SK-N-SH treated with all-trans-retinoic acid at 6 μM for 48 hours (cell line): ENCODE measurements at regions not wholly inside any gene's neighbourhood (a gene's known extent, or its start where the extent isn't known, plus 50 kb on each side); places are given as distances from the start of the nearest gene placed in this dataset.

ENCODE experiments used
- ATAC-seq: fragments of 200-7000 bp; cut with Tn5 transposase; 3 replicates; pipeline ENCODE4 v1.9.1; 2020; ENCODE audit warnings: mild to moderate bottlenecking, moderate library complexity
- ARNTL ChIP-seq: fragments of 450-650 bp; formaldehyde crosslinking; IDR thresholded peaks from 2 replicates; pipeline ENCODE4 v1.5.0; 2020; ENCODE audit warnings: low read depth, mild to moderate bottlenecking, moderate library complexity, borderline replicate concordance
- BACH2 ChIP-seq: fragments of 250-450 bp; sonication (Bioruptor Pico); IDR thresholded peaks from 2 replicates; pipeline ENCODE4 v1.9.0; 2021; ENCODE audit warnings: mild to moderate bottlenecking, borderline replicate concordance
- CREB5 ChIP-seq: fragments of 250-450 bp; sonication (Bioruptor Pico); IDR thresholded peaks from 2 replicates; pipeline ENCODE4 v1.5.1; 2020; ENCODE audit warnings: low read depth, mild to moderate bottlenecking, moderate library complexity
- CSDC2 ChIP-seq: fragments of 250-450 bp; sonication (Bioruptor Pico); IDR thresholded peaks from 2 replicates; pipeline ENCODE4 v1.5.0; 2020; ENCODE audit warnings: mild to moderate bottlenecking, moderate library complexity
- CSRNP3 ChIP-seq: fragments of 250-450 bp; sonication (Bioruptor Pico); IDR thresholded peaks from 2 replicates; pipeline ENCODE4 v1.5.1; 2021; ENCODE audit warnings: mild to moderate bottlenecking, moderate library complexity
- ESRRG ChIP-seq: fragments of 250-450 bp; sonication (Bioruptor Pico); IDR thresholded peaks from 2 replicates; pipeline ENCODE4 v1.6.1; 2021; ENCODE audit warnings: mild to moderate bottlenecking
- GLIS3 ChIP-seq: fragments of 250-450 bp; sonication (Bioruptor Pico); IDR thresholded peaks from 2 replicates; pipeline ENCODE4 v1.5.0; 2020; ENCODE audit warnings: mild to moderate bottlenecking, moderate library complexity
- ISL1 ChIP-seq: fragments of 250-450 bp; sonication (Bioruptor Pico); IDR thresholded peaks from 2 replicates; pipeline ENCODE4 v2.1.2; 2022; ENCODE audit warnings: mild to moderate bottlenecking, moderate library complexity
- OSR1 ChIP-seq: fragments of 250-450 bp; sonication (Bioruptor Pico); IDR thresholded peaks from 2 replicates; pipeline ENCODE4 v1.8.0; 2022; ENCODE audit warnings: moderate library complexity, mild to moderate bottlenecking, inconsistent platforms
- PATZ1 ChIP-seq: fragments of 250-450 bp; sonication (Bioruptor Pico); IDR thresholded peaks from 2 replicates; pipeline ENCODE4 v1.8.0; 2020; ENCODE audit warnings: mild to moderate bottlenecking, moderate library complexity, borderline replicate concordance
- PPARA ChIP-seq: fragments of 250-450 bp; sonication (Bioruptor Pico); IDR thresholded peaks from 2 replicates; pipeline ENCODE4 v1.5.0; 2020; ENCODE audit warnings: mild to moderate bottlenecking, borderline replicate concordance
- RARB ChIP-seq: fragments of 250-450 bp; sonication (Bioruptor Pico); IDR thresholded peaks from 2 replicates; pipeline ENCODE4 v1.8.0; 2021; ENCODE audit warnings: mild to moderate bottlenecking, moderate library complexity
- SNAI2 ChIP-seq: fragments of 250-450 bp; sonication (Bioruptor Pico); IDR thresholded peaks from 2 replicates; pipeline ENCODE4 v1.5.0; 2020; ENCODE audit warnings: mild to moderate bottlenecking, moderate library complexity
- TCF4 ChIP-seq: fragments of 250-450 bp; sonication (Bioruptor Pico); IDR thresholded peaks from 2 replicates; pipeline ENCODE4 v1.8.0; 2021; ENCODE audit warnings: mild to moderate bottlenecking, moderate library complexity, borderline replicate concordance
- TOX ChIP-seq: fragments of 250-450 bp; sonication (Bioruptor Pico); IDR thresholded peaks from 2 replicates; pipeline ENCODE4 v1.8.0; 2021; ENCODE audit warnings: mild to moderate bottlenecking, moderate library complexity, borderline replicate concordance
- ZC3H10 ChIP-seq: fragments of 250-450 bp; sonication (Bioruptor Pico); IDR thresholded peaks from 2 replicates; pipeline ENCODE4 v1.5.1; 2021; ENCODE audit warnings: mild to moderate bottlenecking, moderate library complexity
- ZFP3 ChIP-seq: fragments of 250-450 bp; sonication (Bioruptor Pico); IDR thresholded peaks from 2 replicates; pipeline ENCODE4 v1.5.0; 2020; ENCODE audit warnings: mild to moderate bottlenecking, moderate library complexity
- ZFP30 ChIP-seq: fragments of 450-650 bp; formaldehyde crosslinking; IDR thresholded peaks from 2 replicates; pipeline ENCODE4 v1.5.0; 2022; ENCODE audit warnings: mild to moderate bottlenecking, moderate library complexity
- ZNF565 ChIP-seq: fragments of 450-650 bp; formaldehyde crosslinking; conservative IDR thresholded peaks from 2 replicates; pipeline ENCODE4 v1.5.0; 2020; ENCODE audit warnings: low read depth, mild to moderate bottlenecking, moderate library complexity
- ZNF70 ChIP-seq: fragments of 450-650 bp; formaldehyde crosslinking; IDR thresholded peaks from 2 replicates; pipeline ENCODE4 v1.5.0; 2020; ENCODE audit warnings: mild to moderate bottlenecking, moderate library complexity
- ZNF8 ChIP-seq: fragments of 450-650 bp; formaldehyde crosslinking; IDR thresholded peaks from 2 replicates; pipeline ENCODE4 v1.5.0; 2020; ENCODE audit warnings: mild to moderate bottlenecking, moderate library complexity

GRCh38 chr12:128069359-128069997 lies 197.5 kb upstream of the TMEM132C start (continued):
- TF ChIP-seq ISL1 (CRISPR knock-in tag) (no peak), ZNF70 (CRISPR knock-in tag) (no peak), ZC3H10 (no peak), SNAI2 (CRISPR knock-in tag) (no peak)

GRCh38 chr12:128073937-128074336 lies 193.0 kb upstream of the TMEM132C start:
- no peak for ATAC-seq
- no peak for TF ChIP-seq ZC3H10
- no peak for TF ChIP-seq SNAI2 (CRISPR knock-in tag)
- TF ChIP-seq ZFP30 (CRISPR knock-in tag) = no peak
- no peak for TF ChIP-seq CREB5
- TF ChIP-seq CSDC2 = no peak
- no peak for TF ChIP-seq ESRRG (CRISPR knock-in tag)

- TF ChIP-seq CREB5 = no peak
- no peak for TF ChIP-seq ZFP3 (CRISPR knock-in tag)
- no peak for TF ChIP-seq ISL1 (CRISPR knock-in tag)
- no peak for TF ChIP-seq SNAI2 (CRISPR knock-in tag)
- no peak for TF ChIP-seq GLIS3 (CRISPR knock-in tag)
- no peak for TF ChIP-seq ZC3H10
- TF ChIP-seq CSDC2 = no peak
- TF ChIP-seq ZNF565 (CRISPR knock-in tag) = no peak
- TF ChIP-seq BACH2 = no peak
- no peak for TF ChIP-seq PATZ1 (CRISPR knock-in tag)
- no peak for TF ChIP-seq PPARA
- no peak for TF ChIP-seq ZNF70 (CRISPR knock-in tag)
- no peak for ATAC-seq
Observed at GRCh38 chr12:128075332-128075731, 191.6 kb upstream of the TMEM132C start.

GRCh38 chr12:128076188-128076587 lies 190.8 kb upstream of the TMEM132C start:
- no peak for ATAC-seq
- TF ChIP-seq GLIS3 (CRISPR knock-in tag) (no peak), ZFP30 (CRISPR knock-in tag) (no peak), ESRRG (CRISPR knock-in tag) (no peak), PATZ1 (CRISPR knock-in tag) (no peak), ZNF8 (no peak), ZFP3 (CRISPR knock-in tag) (no peak), CREB5 (peak; percentile 50; the same call in 1 of the 2 replicates), ISL1 (CRISPR knock-in tag) (peak; percentile 72), BACH2 (no peak), ARNTL (CRISPR knock-in tag) (no peak), TOX (no peak), OSR1 (CRISPR knock-in tag) (no peak)

- TF ChIP-seq ZNF8 (no peak), ESRRG (CRISPR knock-in tag) (no peak), TCF4 (CRISPR knock-in tag) (no peak), PATZ1 (CRISPR knock-in tag) (no peak), ZFP30 (CRISPR knock-in tag) (no peak), CSDC2 (no peak), CSRNP3 (CRISPR knock-in tag) (no peak), ZNF565 (CRISPR knock-in tag) (no peak), RARB (CRISPR knock-in tag) (no peak)
- ATAC-seq = no peak
Observed at GRCh38 chr12:128077211-128077916, 189.6 kb upstream of the TMEM132C start.
